Esophagus muscularis mucosa (tissue), 3 donors: ENCODE measurements at regions not wholly inside any gene's neighbourhood (a gene's known extent, or its start where the extent isn't known, plus 50 kb on each side); places are given as distances from the start of the nearest gene placed in this dataset.

ENCODE experiments used
- CTCF ChIP-seq, 3 experiments: fragments of 200-600 bp in 2 of 3; fragments of 450-650 bp in 1 of 3; sonication (generic) in 2 of 3; IDR thresholded peaks; one replicate each; pipeline ENCODE4 v1.5.1; 2017 to 2019; ENCODE audit warnings: antibody characterized with exemption in 3 of 3, mild to moderate bottlenecking in 2 of 3, moderate library complexity in 1 of 3
- POLR2A ChIP-seq: fragments of 450-650 bp; IDR thresholded peaks from one replicate; pipeline ENCODE4 v1.6.1; 2017; ENCODE audit warnings: antibody characterized with exemption, moderate library complexity, mild to moderate bottlenecking, low read depth
- POLR2AphosphoS5 ChIP-seq, 2 donors: sonication (generic); formaldehyde crosslinking; IDR thresholded peaks; one replicate each; pipeline ENCODE4 v1.6.1; 2017; ENCODE audit warnings: antibody characterized with exemption in 2 of 2

DNA sequence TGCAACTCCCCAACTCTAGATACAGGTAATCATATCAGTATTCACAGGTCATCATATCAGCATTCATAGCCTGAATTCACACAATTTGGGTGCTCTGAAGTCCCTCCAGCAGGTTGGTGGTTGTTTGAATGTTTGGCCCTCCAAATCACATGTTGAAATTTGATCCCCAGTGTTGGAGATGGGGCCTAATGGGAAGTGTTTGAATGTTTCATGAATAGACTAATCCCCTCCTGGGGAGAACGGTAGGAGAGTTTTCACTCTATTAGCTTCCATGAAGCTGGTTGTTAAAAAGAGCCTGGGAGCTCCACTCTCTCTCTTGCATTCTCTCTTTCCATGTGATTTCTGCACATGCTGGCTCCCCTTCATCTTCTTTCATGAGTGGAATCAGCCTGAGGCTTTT is 288.6 kb upstream of the PCDH9 start:
- TF ChIP-seq CTCF (IDR thresholded peaks at IDR 0.05) (no peak), POLR2A (no peak), POLR2AphosphoS5 (IDR thresholded peaks at IDR 0.05) (no peak)
